ENCODE measurements at regions not wholly inside any gene's neighbourhood (a gene's known extent, or its start where the extent isn't known, plus 50 kb on each side); places are given as distances from the start of the nearest gene placed in this dataset.

GRCh38 chr18:44495151-44495550 is 185.5 kb upstream of the SETBP1 start:
- CTCF ChIA-PET: no interaction called here
- ATAC-seq: no peak
- no peaks in the 10 kb centered on the region for H3K36me3 Mint-ChIP-seq
- H3K4me3 Mint-ChIP-seq: no peak overlapping the region
- no peak overlapping the region for H3K27ac Mint-ChIP-seq
- no peak for DNase-seq (ENCODE audit: low spot score)
- no peaks in the 10 kb centered on the region for H3K4me1 Mint-ChIP-seq
- POLR2A ChIA-PET: no interaction called here
- no peaks in the 10 kb centered on the region; the same call in 1 of the 2 replicates for H3K27me3 Mint-ChIP-seq (ENCODE audit: low read depth)
- TF ChIP-seq E2F4 (CRISPR knock-in tag; IDR thresholded peaks at IDR 0.05; ENCODE audit: borderline replicate concordance, low read depth): no peak
- TF ChIP-seq, protein P1, sequence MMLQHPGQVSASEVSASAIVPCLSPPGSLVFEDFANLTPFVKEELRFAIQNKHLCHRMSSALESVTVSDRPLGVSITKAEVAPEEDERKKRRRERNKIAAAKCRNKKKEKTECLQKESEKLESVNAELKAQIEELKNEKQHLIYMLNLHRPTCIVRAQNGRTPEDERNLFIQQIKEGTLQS (CRISPR knock-in tag; conservative IDR thresholded peaks at IDR 0.05): no peak
- TF ChIP-seq NFE2L1 (CRISPR knock-in tag; IDR thresholded peaks at IDR 0.05): no peak
- no peak for TF ChIP-seq ELF4 (CRISPR knock-in tag; IDR thresholded peaks at IDR 0.05; ENCODE audit: low read depth)
- no peak for TF ChIP-seq MLX (CRISPR knock-in tag; IDR thresholded peaks at IDR 0.05)
- no peak for TF ChIP-seq ZNF263 (CRISPR knock-in tag; IDR thresholded peaks at IDR 0.05; ENCODE audit: low read depth)
- TF ChIP-seq ZNF416 (CRISPR knock-in tag; IDR thresholded peaks at IDR 0.05): no peak
- TF ChIP-seq NFATC4 (CRISPR knock-in tag; IDR thresholded peaks at IDR 0.05): no peak
- TF ChIP-seq ZBTB21 (CRISPR knock-in tag; IDR thresholded peaks at IDR 0.05; ENCODE audit: borderline replicate concordance): no peak
- no peak for TF ChIP-seq GTF2I (CRISPR knock-in tag; conservative IDR thresholded peaks at IDR 0.05)
- TF ChIP-seq ZNF219 (CRISPR knock-in tag; IDR thresholded peaks at IDR 0.05; ENCODE audit: borderline replicate concordance): no peak
- no peak for TF ChIP-seq JAZF1 (CRISPR knock-in tag; IDR thresholded peaks at IDR 0.05)
- TF ChIP-seq, protein P2, sequence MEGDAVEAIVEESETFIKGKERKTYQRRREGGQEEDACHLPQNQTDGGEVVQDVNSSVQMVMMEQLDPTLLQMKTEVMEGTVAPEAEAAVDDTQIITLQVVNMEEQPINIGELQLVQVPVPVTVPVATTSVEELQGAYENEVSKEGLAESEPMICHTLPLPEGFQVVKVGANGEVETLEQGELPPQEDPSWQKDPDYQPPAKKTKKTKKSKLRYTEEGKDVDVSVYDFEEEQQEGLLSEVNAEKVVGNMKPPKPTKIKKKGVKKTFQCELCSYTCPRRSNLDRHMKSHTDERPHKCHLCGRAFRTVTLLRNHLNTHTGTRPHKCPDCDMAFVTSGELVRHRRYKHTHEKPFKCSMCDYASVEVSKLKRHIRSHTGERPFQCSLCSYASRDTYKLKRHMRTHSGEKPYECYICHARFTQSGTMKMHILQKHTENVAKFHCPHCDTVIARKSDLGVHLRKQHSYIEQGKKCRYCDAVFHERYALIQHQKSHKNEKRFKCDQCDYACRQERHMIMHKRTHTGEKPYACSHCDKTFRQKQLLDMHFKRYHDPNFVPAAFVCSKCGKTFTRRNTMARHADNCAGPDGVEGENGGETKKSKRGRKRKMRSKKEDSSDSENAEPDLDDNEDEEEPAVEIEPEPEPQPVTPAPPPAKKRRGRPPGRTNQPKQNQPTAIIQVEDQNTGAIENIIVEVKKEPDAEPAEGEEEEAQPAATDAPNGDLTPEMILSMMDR (IDR thresholded peaks at IDR 0.05): no peak
- TF ChIP-seq CREM (CRISPR knock-in tag; IDR thresholded peaks at IDR 0.05): no peak
- no peak for TF ChIP-seq SOX15 (CRISPR knock-in tag; IDR thresholded peaks at IDR 0.05)
- TF ChIP-seq SMAD4 (CRISPR knock-in tag; IDR thresholded peaks at IDR 0.05): no peak
- no peak for TF ChIP-seq NR3C1 (CRISPR knock-in tag; conservative IDR thresholded peaks at IDR 0.05; ENCODE audit: low read depth)
- no peak for TF ChIP-seq AR (CRISPR knock-in tag; IDR thresholded peaks at IDR 0.05)
- peaks cover 7% of the 10 kb centered on the region for H3K9me3 Mint-ChIP-seq

DNA sequence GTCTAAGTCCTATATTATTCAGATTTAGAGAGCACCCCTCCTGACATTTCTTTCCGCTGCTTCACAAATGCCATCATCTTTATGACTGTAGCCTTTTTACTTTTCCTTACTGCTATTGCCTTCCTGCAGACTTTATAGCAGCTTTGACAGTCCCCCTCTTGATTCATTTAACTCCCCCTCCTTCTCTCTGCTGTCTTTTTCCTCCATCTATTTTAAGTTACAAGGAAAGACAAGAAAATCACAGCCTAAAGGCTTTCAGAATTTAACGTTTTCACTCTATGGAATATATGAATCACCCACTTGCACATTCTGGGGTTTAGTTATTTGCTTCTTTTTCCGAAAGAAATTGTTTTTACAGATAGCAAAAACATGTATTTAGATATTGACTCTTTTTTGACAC is 183.4 kb upstream of the SETBP1 start:
- ATAC-seq: no peak
- Mint-ChIP-seq H3K27me3 (ENCODE audit: low read depth) (no peaks in the 10 kb centered on the region; the same call in 1 of the 2 replicates), H3K4me1 (no peaks in the 10 kb centered on the region), H3K27ac (no peak overlapping the region), H3K36me3 (no peaks in the 10 kb centered on the region), H3K9me3 (peaks cover 4% of the 10 kb centered on the region), H3K4me3 (no peak overlapping the region)
- no peak for TF ChIP-seq FOXK1 (CRISPR knock-in tag; IDR thresholded peaks at IDR 0.05)
- TF ChIP-seq ZNF121 (CRISPR knock-in tag; IDR thresholded peaks at IDR 0.05): no peak
- CTCF ChIA-PET: no interaction called here
- POLR2A ChIA-PET: no interaction called here
- DNase-seq (ENCODE audit: low spot score): no peak
